SH-SY5Y (cell line): ENCODE measurements at regions not wholly inside any gene's neighbourhood (a gene's known extent, or its start where the extent isn't known, plus 50 kb on each side); places are given as distances from the start of the nearest gene placed in this dataset.

Experiments
- GATA2 ChIP-seq: IDR thresholded peaks from 2 replicates; pipeline ENCODE4 v1.6.1; 2011; ENCODE audit warnings: mild to moderate bottlenecking, low read depth, low read length
- GATA3 ChIP-seq: IDR thresholded peaks from 2 replicates; pipeline ENCODE4 v1.6.1; 2011; ENCODE audit warnings: low read depth, mild to moderate bottlenecking, low read length, moderate library complexity

GRCh38 chr1:53408013-53408754 lies 51.0 kb upstream of the DMRTB1 start:
- no peak for TF ChIP-seq GATA3
- TF ChIP-seq GATA2, result no peak
